Caco-2 (cell line): ENCODE measurements at regions not wholly inside any gene's neighbourhood (a gene's known extent, or its start where the extent isn't known, plus 50 kb on each side); places are given as distances from the start of the nearest gene placed in this dataset.

Source experiments
- BruUV-seq: library from RNA; stranded (reverse); fragments of 400-500 nt; replicated peaks from 2 replicates; lab custom pipeline; 2021; lab: Mats Ljungman, UMichigan
- CTCF ChIA-PET: fragments of 300-600 bp; sonication (Branson Sonifier 250); formaldehyde crosslinking; loops from one replicate; lab custom pipeline; 2022; ENCODE audit warnings: antibody characterized with exemption; lab: Charles Lee
- POLR2A ChIA-PET: fragments of 300-600 bp; sonication (Branson Sonifier 250); formaldehyde crosslinking; loops from one replicate; lab custom pipeline; 2022; ENCODE audit warnings: antibody characterized with exemption; lab: Charles Lee
- DNase-seq, 2 experiments: peaks; one replicate each; pipeline versions ENCODE4 v3.0.0 to v3.0.0-alpha.2; 2020 to 2022
- H3K27me3 ChIP-seq: replicated peaks from 2 replicates; pipeline ENCODE4 v1.6.0; 2011; ENCODE audit warnings: low read length; ENCODE audit not compliant: control insufficient read depth, insufficient read depth
- H3K36me3 ChIP-seq: 2 replicates; pipeline ENCODE4 v1.5.1; 2011; ENCODE audit warnings: low read length; ENCODE audit not compliant: control insufficient read depth, insufficient read depth
- H3K4me1 ChIP-seq: fragments of 250-450 bp; sonication (Bioruptor Pico); 2 replicates; pipeline ENCODE4 v1.5.1; 2020; ENCODE audit warnings: mild to moderate bottlenecking
- H3K4me3 ChIP-seq: 2 replicates; pipeline ENCODE4 v1.5.1; 2011; ENCODE audit warnings: low read depth, mild to moderate bottlenecking, control low read depth, low read length
- H3K9me3 ChIP-seq: fragments of 250-450 bp; sonication (Bioruptor Pico); 2 replicates; pipeline ENCODE4 v1.5.1; 2020; ENCODE audit warnings: mild to moderate bottlenecking, moderate library complexity
- H3K27ac Mint-ChIP-seq: one replicate; pipeline ENCODE4 v1.8.0; 2022; ENCODE audit warnings: mixed read lengths; ENCODE audit not compliant: unreplicated experiment
- H3K27me3 Mint-ChIP-seq: one replicate; pipeline ENCODE4 v1.8.0; 2022; ENCODE audit warnings: mixed read lengths; ENCODE audit not compliant: insufficient read depth, unreplicated experiment
- H3K36me3 Mint-ChIP-seq: one replicate; pipeline ENCODE4 v1.8.0; 2022; ENCODE audit warnings: mild to moderate bottlenecking, mixed read lengths; ENCODE audit not compliant: insufficient read depth, unreplicated experiment
- H3K4me1 Mint-ChIP-seq: one replicate; pipeline ENCODE4 v1.8.0; 2022; ENCODE audit warnings: low read depth, mixed read lengths; ENCODE audit not compliant: unreplicated experiment
- H3K4me3 Mint-ChIP-seq: one replicate; pipeline ENCODE4 v1.8.0; 2022; ENCODE audit warnings: mild to moderate bottlenecking, moderate library complexity, mixed read lengths; ENCODE audit not compliant: unreplicated experiment
- H3K9me3 Mint-ChIP-seq: one replicate; pipeline ENCODE4 v1.8.0; 2022; ENCODE audit warnings: mixed read lengths; ENCODE audit not compliant: unreplicated experiment
- intact Hi-C: fragments of 100-400 bp; cut with micrococcal nuclease; formaldehyde crosslinking; loops from one replicate; pipeline ENCODE4 v1.10.0; 2022; ENCODE audit not compliant: unreplicated experiment
- TF ChIP-seq, protein P1 (sequence below), 2 experiments: fragments of 200-600 bp in 1 of 2; IDR thresholded peaks; 1 replicate in 1 of 2; 2 replicates in 1 of 2; pipeline versions ENCODE4 v1.5.1 to v1.8.0; 2011 to 2022; ENCODE audit warnings: antibody characterized with exemption in 1 of 2, control low read depth in 1 of 2, inconsistent platforms in 1 of 2, low read depth in 1 of 2, low read length in 1 of 2, mild to moderate bottlenecking in 1 of 2, moderate library complexity in 1 of 2; ENCODE audit not compliant: insufficient read depth in 1 of 2, severe bottlenecking in 1 of 2, unreplicated experiment in 1 of 2

DNA sequence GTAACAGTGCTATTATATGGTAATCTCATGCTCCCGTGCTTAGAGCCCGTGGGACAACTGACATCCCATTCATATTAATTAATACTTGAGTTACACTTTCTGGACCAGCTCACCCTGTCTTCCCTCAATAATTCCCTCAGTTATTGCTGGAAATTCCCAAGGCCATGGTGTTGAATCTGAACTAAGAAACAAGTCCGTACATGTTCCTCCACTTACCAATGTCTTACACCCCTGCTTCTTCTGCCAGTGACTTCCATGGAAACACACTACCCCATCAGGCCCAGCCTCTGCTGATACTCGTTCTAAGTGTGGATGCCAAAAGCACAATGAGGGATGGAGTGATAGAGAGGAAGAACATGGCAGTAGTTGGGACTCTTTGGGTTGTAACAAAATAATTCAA is 193.7 kb downstream of the RND3 start:
- DNase-seq: no peak
- H3K27me3 Mint-ChIP-seq: no peaks in the 10 kb centered on the region
- no peaks in the 10 kb centered on the region for H3K4me1 ChIP-seq
- POLR2A ChIA-PET: no interaction called here
- H3K27me3 ChIP-seq: no peaks in the 10 kb centered on the region
- H3K4me3 Mint-ChIP-seq: no peak overlapping the region
- H3K36me3 ChIP-seq: no peaks in the 10 kb centered on the region
- no TSS peak for BruUV-seq
- CTCF ChIA-PET: no interaction called here
- no peaks in the 10 kb centered on the region for H3K9me3 ChIP-seq
- H3K36me3 Mint-ChIP-seq: no peaks in the 10 kb centered on the region
- H3K27ac Mint-ChIP-seq: no peak overlapping the region
- TF ChIP-seq, protein P1, sequence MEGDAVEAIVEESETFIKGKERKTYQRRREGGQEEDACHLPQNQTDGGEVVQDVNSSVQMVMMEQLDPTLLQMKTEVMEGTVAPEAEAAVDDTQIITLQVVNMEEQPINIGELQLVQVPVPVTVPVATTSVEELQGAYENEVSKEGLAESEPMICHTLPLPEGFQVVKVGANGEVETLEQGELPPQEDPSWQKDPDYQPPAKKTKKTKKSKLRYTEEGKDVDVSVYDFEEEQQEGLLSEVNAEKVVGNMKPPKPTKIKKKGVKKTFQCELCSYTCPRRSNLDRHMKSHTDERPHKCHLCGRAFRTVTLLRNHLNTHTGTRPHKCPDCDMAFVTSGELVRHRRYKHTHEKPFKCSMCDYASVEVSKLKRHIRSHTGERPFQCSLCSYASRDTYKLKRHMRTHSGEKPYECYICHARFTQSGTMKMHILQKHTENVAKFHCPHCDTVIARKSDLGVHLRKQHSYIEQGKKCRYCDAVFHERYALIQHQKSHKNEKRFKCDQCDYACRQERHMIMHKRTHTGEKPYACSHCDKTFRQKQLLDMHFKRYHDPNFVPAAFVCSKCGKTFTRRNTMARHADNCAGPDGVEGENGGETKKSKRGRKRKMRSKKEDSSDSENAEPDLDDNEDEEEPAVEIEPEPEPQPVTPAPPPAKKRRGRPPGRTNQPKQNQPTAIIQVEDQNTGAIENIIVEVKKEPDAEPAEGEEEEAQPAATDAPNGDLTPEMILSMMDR (IDR thresholded peaks at IDR 0.05; ENCODE audit: insufficient read depth in 1 of 2, low read depth in 1 of 2, low read length in 1 of 2, severe bottlenecking in 1 of 2, unreplicated experiment in 1 of 2): no peak
- no peak overlapping the region for H3K4me3 ChIP-seq
- H3K9me3 Mint-ChIP-seq: no peaks in the 10 kb centered on the region
- intact Hi-C loops: no loop called here
- no peaks in the 10 kb centered on the region for H3K4me1 Mint-ChIP-seq

DNA sequence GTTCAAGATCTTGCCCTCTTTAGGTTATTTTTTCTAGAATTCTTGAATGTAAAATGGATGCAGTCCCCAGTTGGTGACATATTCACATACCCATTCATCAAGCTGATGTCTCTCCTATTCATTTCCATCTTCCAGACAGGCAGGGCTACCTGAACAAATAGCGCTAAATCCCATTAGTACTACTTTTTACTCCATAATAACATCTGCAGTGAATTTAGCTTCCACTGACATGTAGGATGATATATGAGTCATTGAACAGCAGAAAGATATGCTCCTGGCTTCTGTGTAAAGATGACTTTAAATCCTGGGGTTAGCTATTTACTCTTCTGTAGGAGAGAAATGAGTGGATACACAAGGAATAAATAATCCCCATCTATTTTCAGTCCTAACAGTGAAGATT is 194.7 kb downstream of the RND3 start:
- H3K9me3 Mint-ChIP-seq: no peaks in the 10 kb centered on the region
- no peak overlapping the region for H3K4me3 ChIP-seq
- H3K9me3 ChIP-seq: no peaks in the 10 kb centered on the region
- H3K27ac Mint-ChIP-seq: no peak overlapping the region
- H3K27me3 ChIP-seq: no peaks in the 10 kb centered on the region
- H3K36me3 Mint-ChIP-seq: no peaks in the 10 kb centered on the region
- intact Hi-C loops: no loop called here
- CTCF ChIA-PET: no interaction called here
- H3K4me3 Mint-ChIP-seq: no peak overlapping the region
- H3K36me3 ChIP-seq: no peaks in the 10 kb centered on the region
- no peaks in the 10 kb centered on the region for H3K27me3 Mint-ChIP-seq
- POLR2A ChIA-PET: no interaction called here
- H3K4me1 ChIP-seq: no peaks in the 10 kb centered on the region
- no TSS peak for BruUV-seq
- H3K4me1 Mint-ChIP-seq: no peaks in the 10 kb centered on the region
- TF ChIP-seq, protein P1 (IDR thresholded peaks at IDR 0.05; ENCODE audit: insufficient read depth in 1 of 2, low read depth in 1 of 2, low read length in 1 of 2, severe bottlenecking in 1 of 2, unreplicated experiment in 1 of 2): no peak
- DNase-seq: no peak

DNA sequence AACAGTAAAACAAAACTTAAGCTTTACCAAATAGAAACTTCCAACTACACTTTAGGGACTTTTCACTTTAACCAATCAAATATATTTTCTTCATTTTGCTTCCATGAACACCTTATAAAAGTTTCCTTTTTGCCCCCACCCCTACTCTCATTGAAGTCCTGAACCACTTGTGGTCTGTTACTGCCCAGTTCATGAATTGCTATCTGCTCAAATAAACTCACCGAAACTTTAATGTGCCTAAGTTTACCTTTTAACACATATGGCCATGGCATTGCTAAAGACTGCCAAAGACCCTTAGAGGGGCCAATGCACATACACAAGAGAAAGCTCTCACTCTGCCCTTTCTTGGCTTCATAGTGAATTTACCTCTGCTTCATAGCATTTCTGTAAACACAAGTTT is 195.3 kb downstream of the RND3 start:
- intact Hi-C loops: no loop called here
- DNase-seq: no peak
- H3K36me3 ChIP-seq: no peaks in the 10 kb centered on the region
- H3K9me3 ChIP-seq: no peaks in the 10 kb centered on the region
- CTCF ChIA-PET: no interaction called here
- Mint-ChIP-seq H3K27me3 (no peaks in the 10 kb centered on the region), H3K4me3 (no peak overlapping the region), H3K36me3 (no peaks in the 10 kb centered on the region), H3K9me3 (no peaks in the 10 kb centered on the region), H3K4me1 (no peaks in the 10 kb centered on the region), H3K27ac (no peak overlapping the region)
- no peaks in the 10 kb centered on the region for H3K4me1 ChIP-seq
- TF ChIP-seq, protein P1 (IDR thresholded peaks at IDR 0.05; ENCODE audit: insufficient read depth in 1 of 2, low read depth in 1 of 2, low read length in 1 of 2, severe bottlenecking in 1 of 2, unreplicated experiment in 1 of 2): no peak
- POLR2A ChIA-PET: no interaction called here
- H3K27me3 ChIP-seq: no peaks in the 10 kb centered on the region
- no peak overlapping the region for H3K4me3 ChIP-seq
- no TSS peak for BruUV-seq
